OCI-LY1 (cell line): ENCODE measurements at regions not wholly inside any gene's neighbourhood (a gene's known extent, or its start where the extent isn't known, plus 50 kb on each side); places are given as distances from the start of the nearest gene placed in this dataset.

Experiments used
- CTCF ChIP-seq: fragments of 200-600 bp; sonication (generic), shearing (Covaris generic); IDR thresholded peaks from 2 replicates; pipeline ENCODE4 v1.5.1; 2017; ENCODE audit warnings: mild to moderate bottlenecking, antibody characterized with exemption, low read length, moderate library complexity, mixed read lengths
- EZH2 ChIP-seq: fragments of 200-600 bp; sonication (generic), shearing (Covaris generic); IDR thresholded peaks from 2 replicates; pipeline ENCODE4 v1.8.0; 2017; ENCODE audit warnings: borderline replicate concordance, mixed run types, mild to moderate bottlenecking, antibody characterized with exemption, low read length, moderate library complexity, mixed read lengths

GRCh38 chr20:5670036-5670536 lies 59.3 kb upstream of the GPCPD1 start:
- TF ChIP-seq CTCF (no peak), EZH2 (no peak)
